MM.1S (cell line): ENCODE measurements at regions not wholly inside any gene's neighbourhood (a gene's known extent, or its start where the extent isn't known, plus 50 kb on each side); places are given as distances from the start of the nearest gene placed in this dataset.

Experiments used
- DNase-seq: peaks from one replicate; pipeline ENCODE4 v3.0.0-alpha.2; 2015
- H2AFZ ChIP-seq: fragments of 300-600 bp; sonication (generic); 2 replicates; pipeline ENCODE4 v1.6.0; 2016; ENCODE audit warnings: antibody characterized with exemption, low read length
- H3F3A ChIP-seq: fragments of 300-600 bp; sonication (generic); 2 replicates; pipeline ENCODE4 v1.6.1; 2016; ENCODE audit warnings: mild to moderate bottlenecking, antibody characterized with exemption, low read length, moderate library complexity, mixed read lengths; ENCODE audit not compliant: insufficient read depth
- H3K27ac ChIP-seq: fragments of 300-600 bp; sonication (generic); 2 replicates; pipeline ENCODE4 v1.5.1; 2016; ENCODE audit warnings: mild to moderate bottlenecking, low read length
- H3K27me3 ChIP-seq: fragments of 300-600 bp; sonication (generic); replicated peaks from 2 replicates; pipeline ENCODE4 v1.6.0; 2016; ENCODE audit warnings: low read length; ENCODE audit not compliant: insufficient read depth
- H3K36me3 ChIP-seq: fragments of 300-600 bp; sonication (generic); replicated peaks from 2 replicates; pipeline ENCODE4 v1.6.1; 2016; ENCODE audit warnings: mild to moderate bottlenecking, low read length, mixed read lengths; ENCODE audit not compliant: insufficient read depth
- H3K4me1 ChIP-seq: fragments of 300-600 bp; sonication (generic); 2 replicates; pipeline ENCODE4 v1.6.1; 2016; ENCODE audit warnings: low read length, mixed read lengths
- H3K4me2 ChIP-seq: fragments of 300-600 bp; sonication (generic); 2 replicates; pipeline ENCODE4 v1.6.0; 2016; ENCODE audit warnings: low read depth, low read length
- H3K4me3 ChIP-seq: fragments of 300-600 bp; sonication (generic); 2 replicates; pipeline ENCODE4 v1.5.1; 2016; ENCODE audit warnings: low read length, mixed read lengths
- H3K79me2 ChIP-seq: fragments of 300-600 bp; sonication (generic); 2 replicates; pipeline ENCODE4 v1.6.1; 2016; ENCODE audit warnings: mixed run types, low read length, mixed read lengths
- H3K9ac ChIP-seq: fragments of 300-600 bp; sonication (generic); 2 replicates; pipeline ENCODE4 v1.6.1; 2016; ENCODE audit warnings: low read length, mixed read lengths
- H3K9me2 ChIP-seq: fragments of 300-600 bp; sonication (generic); replicated peaks from 2 replicates; pipeline ENCODE4 v1.6.1; 2016; ENCODE audit warnings: mild to moderate bottlenecking, low read length, mixed read lengths; ENCODE audit not compliant: insufficient read depth
- H3K9me3 ChIP-seq: fragments of 300-600 bp; sonication (generic); replicated peaks from 2 replicates; pipeline ENCODE4 v1.6.1; 2016; ENCODE audit warnings: mild to moderate bottlenecking, low read length, mixed read lengths; ENCODE audit not compliant: insufficient read depth
- H4K20me1 ChIP-seq: fragments of 300-600 bp; sonication (generic); 2 replicates; pipeline ENCODE4 v1.6.1; 2016; ENCODE audit warnings: mild to moderate bottlenecking, low read length, moderate library complexity, mixed read lengths; ENCODE audit not compliant: insufficient read depth
- CTCF ChIP-seq: fragments of 300-600 bp; sonication (generic); IDR thresholded peaks from 2 replicates; pipeline ENCODE4 v1.5.1; 2016; ENCODE audit warnings: antibody characterized with exemption, low read length, mixed read lengths
- EZH2 ChIP-seq: fragments of 300-600 bp; sonication (generic); optimal IDR thresholded peaks from 2 replicates; pipeline ENCODE3; 2017; ENCODE audit warnings: low read depth, mild to moderate bottlenecking, antibody characterized with exemption, low read length, mixed read lengths
- EZH2phosphoT487 ChIP-seq: fragments of 300-600 bp; sonication (generic); IDR thresholded peaks from 2 replicates; pipeline ENCODE4 v1.6.1; 2018; ENCODE audit warnings: antibody characterized with exemption, low read length

GRCh38 chr2:216989340-216990129 lies 129.7 kb upstream of the TNP1 start:
- DNase-seq, result no peak
- H3F3A ChIP-seq, result no peaks in the 10 kb centered on the region
- no peaks in the 10 kb centered on the region for H3K9me2 ChIP-seq
- no peaks in the 10 kb centered on the region for H3K4me1 ChIP-seq
- H2AFZ ChIP-seq, result no peak overlapping the region
- H3K9ac ChIP-seq, result no peak overlapping the region
- H3K79me2 ChIP-seq, result no peaks in the 10 kb centered on the region
- H3K9me3 ChIP-seq, result no peaks in the 10 kb centered on the region
- TF ChIP-seq EZH2 (no peak), CTCF (no peak), EZH2phosphoT487 (no peak)
- no peak overlapping the region for H3K4me3 ChIP-seq
- H4K20me1 ChIP-seq, result no peaks in the 10 kb centered on the region
- H3K4me2 ChIP-seq, result no peak overlapping the region
- no peaks in the 10 kb centered on the region for H3K27me3 ChIP-seq
- H3K36me3 ChIP-seq, result no peaks in the 10 kb centered on the region
- no peak overlapping the region for H3K27ac ChIP-seq

- no peak overlapping the region for H2AFZ ChIP-seq
- no peaks in the 10 kb centered on the region for H3K9me3 ChIP-seq
- H3K27ac ChIP-seq, result no peak overlapping the region
- no peaks in the 10 kb centered on the region for H3K9me2 ChIP-seq
- no peaks in the 10 kb centered on the region for H3K36me3 ChIP-seq
- H3K27me3 ChIP-seq, result no peaks in the 10 kb centered on the region
- H3F3A ChIP-seq, result no peaks in the 10 kb centered on the region
- no peak overlapping the region for H3K4me3 ChIP-seq
- H3K79me2 ChIP-seq, result no peaks in the 10 kb centered on the region
- no peaks in the 10 kb centered on the region for H3K4me1 ChIP-seq
- H4K20me1 ChIP-seq, result no peaks in the 10 kb centered on the region
- no peak overlapping the region for H3K9ac ChIP-seq
- TF ChIP-seq CTCF (no peak), EZH2phosphoT487 (no peak), EZH2 (no peak)
- no peak overlapping the region for H3K4me2 ChIP-seq
- DNase-seq, result no peak
Observed at GRCh38 chr2:216987252-216987821, 127.5 kb upstream of the TNP1 start.

- Histone ChIP-seq H3K4me3 (no peak overlapping the region), H3F3A (no peaks in the 10 kb centered on the region), H2AFZ (no peak overlapping the region), H4K20me1 (no peaks in the 10 kb centered on the region), H3K79me2 (no peaks in the 10 kb centered on the region), H3K27me3 (no peaks in the 10 kb centered on the region), H3K9me3 (no peaks in the 10 kb centered on the region), H3K36me3 (no peaks in the 10 kb centered on the region), H3K27ac (no peak overlapping the region), H3K9me2 (no peaks in the 10 kb centered on the region), H3K9ac (no peak overlapping the region), H3K4me2 (no peak overlapping the region), H3K4me1 (no peaks in the 10 kb centered on the region)
- no peak for DNase-seq
- TF ChIP-seq EZH2phosphoT487, result no peak
- TF ChIP-seq CTCF, result no peak
- TF ChIP-seq EZH2, result no peak
Observed at GRCh38 chr2:216985658-216986141, 125.8 kb upstream of the TNP1 start.
